WTC11 (cell line): ENCODE measurements at regions not wholly inside any gene's neighbourhood (a gene's known extent, or its start where the extent isn't known, plus 50 kb on each side); places are given as distances from the start of the nearest gene placed in this dataset.

Source experiments
- CREB1 ChIP-seq: sonication (generic); formaldehyde crosslinking; IDR thresholded peaks from 2 replicates; pipeline ENCODE4 v1.8.0; 2023; ENCODE audit warnings: mild to moderate bottlenecking, missing genetic modification reagents
- CTCF ChIP-seq: fragments of 200-600 bp; IDR thresholded peaks from 2 replicates; pipeline ENCODE4 v1.8.0; 2022; ENCODE audit warnings: antibody characterized with exemption
- ELF4 ChIP-seq: sonication (generic); formaldehyde crosslinking; IDR thresholded peaks from 2 replicates; pipeline ENCODE4 v1.8.1; 2022; ENCODE audit warnings: low read depth, mild to moderate bottlenecking, moderate library complexity, missing genetic modification reagents
- FOXK1 ChIP-seq: sonication (generic); formaldehyde crosslinking; IDR thresholded peaks from 2 replicates; pipeline ENCODE4 v1.8.0; 2022; ENCODE audit warnings: mild to moderate bottlenecking, moderate library complexity, missing genetic modification reagents
- FOXP1 ChIP-seq: sonication (generic); formaldehyde crosslinking; IDR thresholded peaks from 2 replicates; pipeline ENCODE4 v1.8.0; 2022; ENCODE audit warnings: missing genetic modification reagents, mild to moderate bottlenecking, moderate library complexity, borderline replicate concordance
- MAX ChIP-seq: sonication (generic); formaldehyde crosslinking; IDR thresholded peaks from 2 replicates; pipeline ENCODE4 v1.8.0; 2022; ENCODE audit warnings: mild to moderate bottlenecking, missing genetic modification reagents
- PREB ChIP-seq: sonication (generic); formaldehyde crosslinking; IDR thresholded peaks from 2 replicates; pipeline ENCODE4 v1.8.1; 2022; ENCODE audit warnings: mild to moderate bottlenecking, missing genetic modification reagents, moderate library complexity, borderline replicate concordance
- TCF7 ChIP-seq: sonication (generic); formaldehyde crosslinking; IDR thresholded peaks from 2 replicates; pipeline ENCODE4 v1.8.0; 2022; ENCODE audit warnings: mild to moderate bottlenecking, low read depth, missing genetic modification reagents, moderate library complexity
- TEAD4 ChIP-seq: sonication (generic); formaldehyde crosslinking; IDR thresholded peaks from 2 replicates; pipeline ENCODE4 v1.8.0; 2022; ENCODE audit warnings: mild to moderate bottlenecking, missing genetic modification reagents
- ZBTB21 ChIP-seq: sonication (generic); formaldehyde crosslinking; IDR thresholded peaks from 2 replicates; pipeline ENCODE4 v1.8.1; 2023; ENCODE audit warnings: mild to moderate bottlenecking, missing genetic modification reagents, borderline replicate concordance
- ZNF121 ChIP-seq: sonication (generic); formaldehyde crosslinking; IDR thresholded peaks from 2 replicates; pipeline ENCODE4 v1.8.0; 2023; ENCODE audit warnings: missing genetic modification reagents
- ZNF263 ChIP-seq: sonication (generic); formaldehyde crosslinking; IDR thresholded peaks from 2 replicates; pipeline ENCODE4 v1.8.1; 2022; ENCODE audit warnings: low read depth, mild to moderate bottlenecking, moderate library complexity, missing genetic modification reagents
- TF ChIP-seq, protein P1 (sequence below): sonication (generic); formaldehyde crosslinking; IDR thresholded peaks from 2 replicates; pipeline ENCODE4 v1.8.1; 2022; ENCODE audit warnings: low read depth, missing genetic modification reagents, borderline replicate concordance
- TF ChIP-seq, protein P2 (sequence below): fragments of 250-450 bp; sonication (Bioruptor Pico); conservative IDR thresholded peaks from 2 replicates; pipeline ENCODE4 v1.9.0; 2021; ENCODE audit warnings: mild to moderate bottlenecking

DNA sequence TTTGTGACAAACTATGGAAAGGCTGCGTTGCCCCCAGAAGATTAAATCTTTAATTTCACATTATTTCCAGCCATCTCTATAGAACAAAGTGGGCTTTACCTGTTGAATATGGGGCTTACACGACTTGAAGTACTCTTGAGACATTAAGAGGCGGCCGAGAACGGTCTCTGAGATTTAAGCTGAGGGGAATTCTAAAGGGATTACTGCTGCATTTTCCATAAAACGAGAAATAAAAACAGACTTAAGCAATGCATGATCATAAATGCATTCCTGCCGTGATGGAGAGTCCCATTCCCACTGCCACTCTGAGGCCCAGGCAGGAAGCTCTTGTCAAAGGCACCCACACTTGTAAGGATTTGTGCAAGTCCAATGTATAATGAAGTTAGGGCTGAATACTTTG, 329.7 kb upstream of the SHH start:
- no peak for TF ChIP-seq ELF4 (CRISPR knock-in tag)
- no peak for TF ChIP-seq CTCF
- TF ChIP-seq ZNF121: no peak
- TF ChIP-seq, protein P1, sequence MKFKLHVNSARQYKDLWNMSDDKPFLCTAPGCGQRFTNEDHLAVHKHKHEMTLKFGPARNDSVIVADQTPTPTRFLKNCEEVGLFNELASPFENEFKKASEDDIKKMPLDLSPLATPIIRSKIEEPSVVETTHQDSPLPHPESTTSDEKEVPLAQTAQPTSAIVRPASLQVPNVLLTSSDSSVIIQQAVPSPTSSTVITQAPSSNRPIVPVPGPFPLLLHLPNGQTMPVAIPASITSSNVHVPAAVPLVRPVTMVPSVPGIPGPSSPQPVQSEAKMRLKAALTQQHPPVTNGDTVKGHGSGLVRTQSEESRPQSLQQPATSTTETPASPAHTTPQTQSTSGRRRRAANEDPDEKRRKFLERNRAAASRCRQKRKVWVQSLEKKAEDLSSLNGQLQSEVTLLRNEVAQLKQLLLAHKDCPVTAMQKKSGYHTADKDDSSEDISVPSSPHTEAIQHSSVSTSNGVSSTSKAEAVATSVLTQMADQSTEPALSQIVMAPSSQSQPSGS (CRISPR knock-in tag): no peak
- no peak for TF ChIP-seq PREB (CRISPR knock-in tag)
- no peak for TF ChIP-seq ZBTB21 (CRISPR knock-in tag)
- no peak for TF ChIP-seq TEAD4 (CRISPR knock-in tag)
- TF ChIP-seq TCF7 (CRISPR knock-in tag): no peak
- no peak for TF ChIP-seq MAX (CRISPR knock-in tag)
- no peak for TF ChIP-seq ZNF263 (CRISPR knock-in tag)
- TF ChIP-seq, protein P2, sequence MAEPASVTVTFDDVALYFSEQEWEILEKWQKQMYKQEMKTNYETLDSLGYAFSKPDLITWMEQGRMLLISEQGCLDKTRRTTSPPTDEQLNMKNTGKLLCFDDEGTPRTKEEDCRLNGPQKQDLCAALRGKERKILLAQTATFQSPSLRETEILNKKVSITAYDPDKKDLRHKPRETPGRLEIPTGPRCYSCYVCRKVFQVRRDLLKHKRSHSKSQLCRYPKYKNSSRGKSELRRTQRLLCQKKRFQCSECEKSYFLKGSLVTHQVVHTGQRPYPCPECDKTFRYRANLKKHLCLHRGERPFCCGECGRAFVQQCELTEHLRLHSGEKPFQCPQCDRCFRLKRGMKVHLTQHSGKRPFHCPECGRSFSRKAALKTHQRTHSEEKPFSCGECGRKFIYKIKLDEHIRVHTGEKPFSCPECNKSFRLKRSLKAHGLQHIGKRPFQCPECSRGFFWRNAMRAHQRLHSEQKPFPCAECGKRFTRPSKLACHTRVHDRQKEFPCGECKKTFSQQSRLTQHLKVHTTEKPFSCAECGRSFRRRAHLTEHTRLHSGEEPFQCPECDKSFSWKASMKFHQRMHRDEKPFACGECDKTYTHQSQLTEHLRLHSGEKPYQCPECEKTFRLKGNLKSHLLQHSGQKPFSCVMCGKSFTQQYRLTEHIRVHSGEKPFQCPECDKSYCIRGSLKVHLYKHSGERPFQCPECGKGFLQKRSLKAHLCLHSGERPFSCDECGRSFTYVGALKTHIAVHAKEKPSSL (CRISPR knock-in tag): no peak
- no peak for TF ChIP-seq FOXP1 (CRISPR knock-in tag)
- no peak for TF ChIP-seq FOXK1
- no peak for TF ChIP-seq CREB1 (CRISPR knock-in tag)
